ENCODE measurements at regions not wholly inside any gene's neighbourhood (a gene's known extent, or its start where the extent isn't known, plus 50 kb on each side); places are given as distances from the start of the nearest gene placed in this dataset.

- 64 to 73% methylated on average over 5 of the region's 5 CpGs for WGBS, 2 donors
- H3K27ac ChIP-seq (ENCODE audit: low read depth in 2 of 2, low read length in 1 of 2): no peak overlapping the region
- no peaks in the 10 kb centered on the region for H3K36me3 ChIP-seq (ENCODE audit: control insufficient read depth in 2 of 2, insufficient read depth in 2 of 2, low read length in 1 of 2)
- no peaks in the 10 kb centered on the region for H3K9me3 ChIP-seq (ENCODE audit: control insufficient read depth in 2 of 2, insufficient read depth in 1 of 2, low read depth in 1 of 2, low read length in 1 of 2)
- no peaks in the 10 kb centered on the region for H3K27me3 ChIP-seq (ENCODE audit: control insufficient read depth in 1 of 2, insufficient read depth in 2 of 2, low read length in 2 of 2)
- no peaks in the 10 kb centered on the region for H3K4me1 ChIP-seq (ENCODE audit: control insufficient read depth in 2 of 2, insufficient read depth in 2 of 2, low read length in 1 of 2)
- no peak overlapping the region for H3K4me3 ChIP-seq (ENCODE audit: low read depth in 1 of 2, low read length in 2 of 2)
These were observed 131.9 kb downstream of the IRS1 start for GRCh38 chr2:226667736-226668135.

GRCh38 chr2:226665306-226665831, 134.3 kb downstream of the IRS1 start:
- Histone ChIP-seq H3K36me3 (ENCODE audit: control insufficient read depth in 2 of 2, insufficient read depth in 2 of 2, low read length in 1 of 2) (no peaks in the 10 kb centered on the region), H3K9me3 (ENCODE audit: control insufficient read depth in 2 of 2, insufficient read depth in 1 of 2, low read depth in 1 of 2, low read length in 1 of 2) (no peaks in the 10 kb centered on the region), H3K27me3 (ENCODE audit: control insufficient read depth in 1 of 2, insufficient read depth in 2 of 2, low read length in 2 of 2) (no peaks in the 10 kb centered on the region), H3K27ac (ENCODE audit: low read depth in 2 of 2, low read length in 1 of 2) (no peak overlapping the region), H3K4me3 (ENCODE audit: low read depth in 1 of 2, low read length in 2 of 2) (no peak overlapping the region), H3K4me1 (ENCODE audit: control insufficient read depth in 2 of 2, insufficient read depth in 2 of 2, low read length in 1 of 2) (no peaks in the 10 kb centered on the region)
- 63 to 70% methylated on average over 3 of the region's 3 CpGs for WGBS, 2 donors

- no peaks in the 10 kb centered on the region for H3K9me3 ChIP-seq (ENCODE audit: control insufficient read depth in 2 of 2, insufficient read depth in 1 of 2, low read depth in 1 of 2, low read length in 1 of 2)
- H3K36me3 ChIP-seq (ENCODE audit: control insufficient read depth in 2 of 2, insufficient read depth in 2 of 2, low read length in 1 of 2): no peaks in the 10 kb centered on the region
- WGBS, 2 donors: 86 to 90% methylated on average over 2 of the region's 2 CpGs
- H3K27me3 ChIP-seq (ENCODE audit: control insufficient read depth in 1 of 2, insufficient read depth in 2 of 2, low read length in 2 of 2): no peaks in the 10 kb centered on the region
- H3K4me1 ChIP-seq (ENCODE audit: control insufficient read depth in 2 of 2, insufficient read depth in 2 of 2, low read length in 1 of 2): no peaks in the 10 kb centered on the region
- H3K4me3 ChIP-seq (ENCODE audit: low read depth in 1 of 2, low read length in 2 of 2): no peak overlapping the region
- no peak overlapping the region for H3K27ac ChIP-seq (ENCODE audit: low read depth in 2 of 2, low read length in 1 of 2)
These were observed 135.0 kb downstream of the IRS1 start for GRCh38 chr2:226664661-226665060.

GRCh38 chr2:226664140-226664539, 135.5 kb downstream of the IRS1 start:
- Histone ChIP-seq H3K9me3 (ENCODE audit: control insufficient read depth in 2 of 2, insufficient read depth in 1 of 2, low read depth in 1 of 2, low read length in 1 of 2) (no peaks in the 10 kb centered on the region), H3K4me1 (ENCODE audit: control insufficient read depth in 2 of 2, insufficient read depth in 2 of 2, low read length in 1 of 2) (no peaks in the 10 kb centered on the region), H3K4me3 (ENCODE audit: low read depth in 1 of 2, low read length in 2 of 2) (no peak overlapping the region), H3K27me3 (ENCODE audit: control insufficient read depth in 1 of 2, insufficient read depth in 2 of 2, low read length in 2 of 2) (no peaks in the 10 kb centered on the region), H3K27ac (ENCODE audit: low read depth in 2 of 2, low read length in 1 of 2) (no peak overlapping the region), H3K36me3 (ENCODE audit: control insufficient read depth in 2 of 2, insufficient read depth in 2 of 2, low read length in 1 of 2) (no peaks in the 10 kb centered on the region)
- 53 to 75% methylated on average over 3 of the region's 3 CpGs for WGBS, 2 donors

- Histone ChIP-seq H3K27me3 (ENCODE audit: control insufficient read depth in 1 of 2, insufficient read depth in 2 of 2, low read length in 2 of 2) (no peaks in the 10 kb centered on the region), H3K9me3 (ENCODE audit: control insufficient read depth in 2 of 2, insufficient read depth in 1 of 2, low read depth in 1 of 2, low read length in 1 of 2) (no peaks in the 10 kb centered on the region), H3K4me3 (ENCODE audit: low read depth in 1 of 2, low read length in 2 of 2) (no peak overlapping the region), H3K27ac (ENCODE audit: low read depth in 2 of 2, low read length in 1 of 2) (no peak overlapping the region), H3K4me1 (ENCODE audit: control insufficient read depth in 2 of 2, insufficient read depth in 2 of 2, low read length in 1 of 2) (no peaks in the 10 kb centered on the region), H3K36me3 (ENCODE audit: control insufficient read depth in 2 of 2, insufficient read depth in 2 of 2, low read length in 1 of 2) (no peaks in the 10 kb centered on the region)
- WGBS, 2 donors: 54 to 57% methylated on average over 11 of the region's 11 CpGs
These were observed 137.7 kb downstream of the IRS1 start for GRCh38 chr2:226661789-226662545.

- WGBS, 2 donors: 41 to 47% methylated on average over 1 of the region's 1 CpG
These were observed 139.1 kb downstream of the IRS1 start for GRCh38 chr2:226660526-226660925.

GRCh38 chr2:226660124-226660523, 139.5 kb downstream of the IRS1 start:
- 69 to 78% methylated on average over 5 of the region's 5 CpGs for WGBS, 2 donors
- Histone ChIP-seq H3K27me3 (ENCODE audit: control insufficient read depth in 1 of 2, insufficient read depth in 2 of 2, low read length in 2 of 2) (no peaks in the 10 kb centered on the region), H3K27ac (ENCODE audit: low read depth in 2 of 2, low read length in 1 of 2) (peak overlapping the region; percentile 1 to 21), H3K9me3 (ENCODE audit: control insufficient read depth in 2 of 2, insufficient read depth in 1 of 2, low read depth in 1 of 2, low read length in 1 of 2) (no peaks in the 10 kb centered on the region), H3K36me3 (ENCODE audit: control insufficient read depth in 2 of 2, insufficient read depth in 2 of 2, low read length in 1 of 2) (no peaks in the 10 kb centered on the region), H3K4me3 (ENCODE audit: low read depth in 1 of 2, low read length in 2 of 2) (no peak overlapping the region), H3K4me1 (ENCODE audit: control insufficient read depth in 2 of 2, insufficient read depth in 2 of 2, low read length in 1 of 2) (no peaks in the 10 kb centered on the region)

More at GRCh38 chr2:226660526-226660925, 139.1 kb downstream of the IRS1 start:
- Histone ChIP-seq H3K9me3 (ENCODE audit: control insufficient read depth in 2 of 2, insufficient read depth in 1 of 2, low read depth in 1 of 2, low read length in 1 of 2) (no peaks in the 10 kb centered on the region), H3K27ac (ENCODE audit: low read depth in 2 of 2, low read length in 1 of 2) (peak overlapping the region; percentile 1 to 21), H3K36me3 (ENCODE audit: control insufficient read depth in 2 of 2, insufficient read depth in 2 of 2, low read length in 1 of 2) (no peaks in the 10 kb centered on the region), H3K4me1 (ENCODE audit: control insufficient read depth in 2 of 2, insufficient read depth in 2 of 2, low read length in 1 of 2) (no peaks in the 10 kb centered on the region), H3K4me3 (ENCODE audit: low read depth in 1 of 2, low read length in 2 of 2) (no peak overlapping the region), H3K27me3 (ENCODE audit: control insufficient read depth in 1 of 2, insufficient read depth in 2 of 2, low read length in 2 of 2) (no peaks in the 10 kb centered on the region)

- Histone ChIP-seq H3K27ac (ENCODE audit: low read depth in 2 of 2, low read length in 1 of 2) (no peak overlapping the region), H3K27me3 (ENCODE audit: control insufficient read depth in 1 of 2, insufficient read depth in 2 of 2, low read length in 2 of 2) (no peaks in the 10 kb centered on the region), H3K4me1 (ENCODE audit: control insufficient read depth in 2 of 2, insufficient read depth in 2 of 2, low read length in 1 of 2) (no peaks in the 10 kb centered on the region), H3K36me3 (ENCODE audit: control insufficient read depth in 2 of 2, insufficient read depth in 2 of 2, low read length in 1 of 2) (no peaks in the 10 kb centered on the region), H3K4me3 (ENCODE audit: low read depth in 1 of 2, low read length in 2 of 2) (no peak overlapping the region), H3K9me3 (ENCODE audit: control insufficient read depth in 2 of 2, insufficient read depth in 1 of 2, low read depth in 1 of 2, low read length in 1 of 2) (no peaks in the 10 kb centered on the region)
- WGBS, 2 donors: 71 to 85% methylated on average over 6 of the region's 6 CpGs
These were observed 140.2 kb downstream of the IRS1 start for GRCh38 chr2:226659410-226659809.

- no peaks in the 10 kb centered on the region for H3K4me1 ChIP-seq (ENCODE audit: control insufficient read depth in 2 of 2, insufficient read depth in 2 of 2, low read length in 1 of 2)
- H3K27ac ChIP-seq (ENCODE audit: low read depth in 2 of 2, low read length in 1 of 2): no peak overlapping the region
- WGBS, 2 donors: 44 to 45% methylated on average over 2 of the region's 2 CpGs
- H3K4me3 ChIP-seq (ENCODE audit: low read depth in 1 of 2, low read length in 2 of 2): no peak overlapping the region
- H3K9me3 ChIP-seq (ENCODE audit: control insufficient read depth in 2 of 2, insufficient read depth in 1 of 2, low read depth in 1 of 2, low read length in 1 of 2): no peaks in the 10 kb centered on the region
- H3K36me3 ChIP-seq (ENCODE audit: control insufficient read depth in 2 of 2, insufficient read depth in 2 of 2, low read length in 1 of 2): no peaks in the 10 kb centered on the region
- no peaks in the 10 kb centered on the region for H3K27me3 ChIP-seq (ENCODE audit: control insufficient read depth in 1 of 2, insufficient read depth in 2 of 2, low read length in 2 of 2)
These were observed 141.1 kb downstream of the IRS1 start for GRCh38 chr2:226658555-226658954.
